Right lobe of liver (tissue), 4 donors: ENCODE measurements at regions not wholly inside any gene's neighbourhood (a gene's known extent, or its start where the extent isn't known, plus 50 kb on each side); places are given as distances from the start of the nearest gene placed in this dataset.

ENCODE experiments used
- POLR2A ChIP-seq: fragments of 450-650 bp; IDR thresholded peaks from one replicate; pipeline ENCODE4 v1.6.1; 2017; ENCODE audit warnings: antibody characterized with exemption, mild to moderate bottlenecking
- TF ChIP-seq, protein P1 (sequence below), 4 donors: fragments of 200-600 bp in 3 of 4; fragments of 450-650 bp in 1 of 4; IDR thresholded peaks; one replicate each; pipeline versions ENCODE4 v1.5.1 to v1.8.0; 2016 to 2022; ENCODE audit warnings: antibody characterized with exemption in 4 of 4, mild to moderate bottlenecking in 2 of 4
- donor health status: DM: no; HTN: no; CAD: no.
- donor health status: DM: no; HTN: no; CAD: no.
- donor health status: DM: no; HTN: yes; CAD: no.

DNA sequence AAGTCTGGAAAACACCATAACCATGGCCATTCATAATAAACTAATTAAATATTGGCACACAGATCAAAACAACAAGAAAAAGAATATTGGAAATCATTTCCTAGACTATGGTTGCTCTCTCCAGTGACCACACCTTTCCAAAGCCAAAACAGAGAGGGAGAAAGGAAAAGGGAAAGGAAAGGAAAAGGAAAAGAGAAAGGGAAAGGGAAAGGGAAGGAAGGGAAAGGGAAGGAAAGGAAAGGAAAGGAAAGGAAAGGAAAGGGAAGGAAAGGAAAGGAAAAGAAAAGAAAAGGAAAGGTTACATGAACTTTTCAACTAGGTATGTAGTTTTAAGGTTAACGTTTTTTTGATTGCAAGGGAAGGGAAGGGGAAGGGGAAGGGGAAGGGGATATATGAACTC lies 360.5 kb upstream of the SLC39A10 start:
- TF ChIP-seq, protein P1, sequence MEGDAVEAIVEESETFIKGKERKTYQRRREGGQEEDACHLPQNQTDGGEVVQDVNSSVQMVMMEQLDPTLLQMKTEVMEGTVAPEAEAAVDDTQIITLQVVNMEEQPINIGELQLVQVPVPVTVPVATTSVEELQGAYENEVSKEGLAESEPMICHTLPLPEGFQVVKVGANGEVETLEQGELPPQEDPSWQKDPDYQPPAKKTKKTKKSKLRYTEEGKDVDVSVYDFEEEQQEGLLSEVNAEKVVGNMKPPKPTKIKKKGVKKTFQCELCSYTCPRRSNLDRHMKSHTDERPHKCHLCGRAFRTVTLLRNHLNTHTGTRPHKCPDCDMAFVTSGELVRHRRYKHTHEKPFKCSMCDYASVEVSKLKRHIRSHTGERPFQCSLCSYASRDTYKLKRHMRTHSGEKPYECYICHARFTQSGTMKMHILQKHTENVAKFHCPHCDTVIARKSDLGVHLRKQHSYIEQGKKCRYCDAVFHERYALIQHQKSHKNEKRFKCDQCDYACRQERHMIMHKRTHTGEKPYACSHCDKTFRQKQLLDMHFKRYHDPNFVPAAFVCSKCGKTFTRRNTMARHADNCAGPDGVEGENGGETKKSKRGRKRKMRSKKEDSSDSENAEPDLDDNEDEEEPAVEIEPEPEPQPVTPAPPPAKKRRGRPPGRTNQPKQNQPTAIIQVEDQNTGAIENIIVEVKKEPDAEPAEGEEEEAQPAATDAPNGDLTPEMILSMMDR (IDR thresholded peaks at IDR 0.05) = no peak
- no peak for TF ChIP-seq POLR2A
